GM18507 (cell line): ENCODE measurements at regions not wholly inside any gene's neighbourhood (a gene's known extent, or its start where the extent isn't known, plus 50 kb on each side); places are given as distances from the start of the nearest gene placed in this dataset.
"Not testable (repeated sequence)": the region's sequence is repeated elsewhere in the genome, so short reads cannot be mapped to it uniquely, and the experiment has no call there.

ENCODE experiments used
- DNase-seq: peaks from one replicate; pipeline ENCODE4 v3.0.0; 2011; ENCODE audit warnings: low read depth; ENCODE audit not compliant: insufficient read length; ENCODE audit errors: extremely low spot score
- FAIRE-seq: peaks from 2 replicates; lab custom pipeline; 2011; peaks lifted over from hg19 to GRCh38; lab: Jason Lieb, UNC

- DNase-seq: no peak
- no peak for FAIRE-seq
Observed at GRCh38 chr3:26422415-26422814, 200.2 kb upstream of the LRRC3B start.

- FAIRE-seq (no peak), DNase-seq (no peak)
Observed at GRCh38 chr3:26425076-26425475, 197.5 kb upstream of the LRRC3B start.

- DNase-seq: no peak
- FAIRE-seq: peak; percentile 38
Observed at GRCh38 chr3:26428992-26429391, 193.6 kb upstream of the LRRC3B start.

GRCh38 chr3:26437678-26438077 lies 184.9 kb upstream of the LRRC3B start:
- no peak for DNase-seq
- FAIRE-seq: no peak

- FAIRE-seq (no peak), DNase-seq (no peak)
Observed at GRCh38 chr3:26438325-26438940, 184.1 kb upstream of the LRRC3B start.

- FAIRE-seq: no peak
- DNase-seq: no peak
Observed at GRCh38 chr3:26438981-26439884, 183.3 kb upstream of the LRRC3B start.

- DNase-seq (no peak), FAIRE-seq (peak; percentile 39)
Observed at GRCh38 chr3:26449996-26450395, 172.6 kb upstream of the LRRC3B start.

- no peak for FAIRE-seq
- no peak for DNase-seq
Observed at GRCh38 chr3:26452363-26452762, 170.2 kb upstream of the LRRC3B start.

- FAIRE-seq (no peak), DNase-seq (no peak)
Observed at GRCh38 chr3:26460985-26461384, 161.6 kb upstream of the LRRC3B start.

- DNase-seq (no peak), FAIRE-seq (no peak)
Observed at GRCh38 chr3:26472345-26472744, 150.2 kb upstream of the LRRC3B start.

- FAIRE-seq: no peak
- no peak for DNase-seq
Observed at GRCh38 chr3:26474706-26475105, 147.9 kb upstream of the LRRC3B start.

GRCh38 chr3:26480377-26480776 lies 142.2 kb upstream of the LRRC3B start:
- no peak for FAIRE-seq
- no peak for DNase-seq

GRCh38 chr3:26484140-26484539 lies 138.4 kb upstream of the LRRC3B start:
- no peak for FAIRE-seq
- DNase-seq: no peak

GRCh38 chr3:26498271-26498670 lies 124.3 kb upstream of the LRRC3B start:
- DNase-seq (no peak), FAIRE-seq (no peak)

- FAIRE-seq (no peak), DNase-seq (no peak)
Observed at GRCh38 chr3:26505399-26505798, 117.2 kb upstream of the LRRC3B start.

- DNase-seq: not testable (repeated sequence)
Observed at GRCh38 chr3:26514445-26515029, 108.0 kb upstream of the LRRC3B start.

GRCh38 chr3:26515351-26515750 lies 107.2 kb upstream of the LRRC3B start:
- no peak for FAIRE-seq
- DNase-seq: no peak

More at GRCh38 chr3:26514445-26515029, 108.0 kb upstream of the LRRC3B start:
- FAIRE-seq: not testable (repeated sequence)

GRCh38 chr3:26521261-26521660 lies 101.3 kb upstream of the LRRC3B start:
- DNase-seq (no peak), FAIRE-seq (no peak)

- FAIRE-seq (no peak), DNase-seq (no peak)
Observed at GRCh38 chr3:26522919-26523318, 99.7 kb upstream of the LRRC3B start.

GRCh38 chr3:26525013-26525412 lies 97.6 kb upstream of the LRRC3B start:
- no peak for DNase-seq
- FAIRE-seq: no peak

- no peak for FAIRE-seq
- DNase-seq: no peak
Observed at GRCh38 chr3:26535151-26535550, 87.4 kb upstream of the LRRC3B start.
